MM.1S (cell line): ENCODE measurements at regions not wholly inside any gene's neighbourhood (a gene's known extent, or its start where the extent isn't known, plus 50 kb on each side); places are given as distances from the start of the nearest gene placed in this dataset.

Experiments
- CTCF ChIP-seq: fragments of 300-600 bp; sonication (generic); IDR thresholded peaks from 2 replicates; pipeline ENCODE4 v1.5.1; 2016; ENCODE audit warnings: antibody characterized with exemption, low read length, mixed read lengths
- EZH2 ChIP-seq: fragments of 300-600 bp; sonication (generic); optimal IDR thresholded peaks from 2 replicates; pipeline ENCODE3; 2017; ENCODE audit warnings: low read depth, mild to moderate bottlenecking, antibody characterized with exemption, low read length, mixed read lengths

DNA sequence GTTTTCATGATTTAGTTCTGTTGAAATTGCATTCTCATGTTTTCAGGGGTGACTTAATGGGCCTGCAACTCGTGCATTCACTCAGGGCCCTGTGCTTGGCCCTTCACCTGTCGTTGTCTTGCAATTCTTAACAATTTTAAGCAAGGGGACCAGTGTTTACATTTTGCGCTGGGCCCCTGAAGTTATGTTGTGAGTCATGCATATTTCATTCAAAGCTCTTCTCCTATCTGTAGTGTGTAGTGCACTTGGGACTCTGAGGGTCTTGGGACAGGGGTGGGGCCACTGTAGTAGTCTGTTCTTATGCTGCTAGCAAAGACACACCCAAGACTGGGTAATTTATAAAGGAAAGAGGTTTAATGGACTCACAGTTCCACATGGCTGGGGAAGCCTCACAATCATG is 211.2 kb upstream of the RXFP2 start:
- TF ChIP-seq CTCF (no peak), EZH2 (no peak)
